Lung (tissue), 11 donors: ENCODE measurements at regions not wholly inside any gene's neighbourhood (a gene's known extent, or its start where the extent isn't known, plus 50 kb on each side); places are given as distances from the start of the nearest gene placed in this dataset.

Experiments
- ATAC-seq: fragments of 200-7000 bp; cut with Tn5 transposase; one replicate; pipeline ENCODE4 v1.9.1; 2020; ENCODE audit warnings: moderate number of reproducible peaks; ENCODE audit not compliant: insufficient read depth, low FRiP score
- DNase-seq, 3 donors: peaks; one replicate each; pipeline ENCODE4 v3.0.0-alpha.2; 2013 to 2017
- H3K27ac ChIP-seq, 2 donors: one replicate each; pipeline ENCODE4 v1.5.1; 2013; ENCODE audit warnings: mild to moderate bottlenecking in 2 of 2, moderate library complexity in 2 of 2, control low read depth in 1 of 2, inconsistent platforms in 1 of 2, low read depth in 1 of 2, low read length in 1 of 2
- H3K27me3 ChIP-seq, 3 donors: one replicate each; pipeline ENCODE4 v1.5.1; 2013; ENCODE audit warnings: low read length in 2 of 3; ENCODE audit not compliant: control insufficient read depth in 3 of 3, insufficient read depth in 3 of 3
- H3K36me3 ChIP-seq, 4 donors: one replicate each; pipeline ENCODE4 v1.5.1; 2013; ENCODE audit warnings: low read length in 4 of 4, mild to moderate bottlenecking in 1 of 4, moderate library complexity in 1 of 4; ENCODE audit not compliant: control insufficient read depth in 4 of 4, insufficient read depth in 4 of 4
- H3K4me1 ChIP-seq, 5 donors: one replicate each; pipeline ENCODE4 v1.5.1; 2013; ENCODE audit warnings: low read length in 5 of 5, mild to moderate bottlenecking in 2 of 5, moderate library complexity in 1 of 5; ENCODE audit not compliant: control insufficient read depth in 5 of 5, insufficient read depth in 5 of 5
- H3K4me3 ChIP-seq: one replicate; pipeline ENCODE4 v1.5.1; 2013; ENCODE audit warnings: mild to moderate bottlenecking, control low read depth, moderate library complexity
- H3K9ac ChIP-seq, 2 donors: one replicate each; pipeline ENCODE4 v1.5.1; 2013; ENCODE audit warnings: low read length in 2 of 2, control low read depth in 1 of 2; ENCODE audit not compliant: insufficient read depth in 1 of 2
- H3K9me3 ChIP-seq, 4 donors: one replicate each; pipeline ENCODE4 v1.5.1; 2013; ENCODE audit warnings: low read length in 3 of 4, mild to moderate bottlenecking in 1 of 4, moderate library complexity in 1 of 4; ENCODE audit not compliant: control insufficient read depth in 4 of 4, insufficient read depth in 3 of 4
- WGBS, 2 donors: extraction: QIAGEN DNeasy Blood & Tissue Kit; methylation state at CpG; one replicate each; pipeline ENCODE4 v1.1.7; 2013; 5-methylcytosine and 5-hydroxymethylcytosine counted together
- TF ChIP-seq, protein P1 (sequence below): IDR thresholded peaks from 2 replicates; pipeline ENCODE4 v1.5.1; 2012; ENCODE audit warnings: mild to moderate bottlenecking; ENCODE audit errors: control extremely low read depth, extremely low read depth
- donor health status: control.
- donor health status: control.
- donor health status: Bipolar disorder and iron deficiency.
- donor health status: healthy.
- donor health status: DM: yes; HTN: yes; CAD: no.

DNA sequence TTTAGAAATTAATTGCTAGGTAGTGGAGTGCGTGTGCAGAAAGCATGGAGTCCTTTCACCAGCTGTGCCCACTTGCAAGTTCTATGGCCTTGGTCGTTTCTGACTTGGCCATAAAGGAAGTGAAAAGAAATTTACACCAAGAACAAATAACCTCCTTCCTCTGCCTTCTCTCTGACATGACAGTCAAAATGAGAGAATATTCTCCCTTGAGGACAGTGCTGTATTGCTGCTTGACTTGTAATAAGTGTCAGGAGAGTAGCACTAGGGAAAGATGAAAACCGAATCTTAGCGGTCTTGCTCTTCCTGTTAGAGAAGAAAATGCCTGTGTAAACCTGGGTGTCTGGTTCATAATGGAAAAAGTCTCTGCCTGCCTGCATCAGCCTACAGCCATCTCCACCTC, 333.1 kb upstream of the RAG2 start:
- DNase-seq (no peak), ATAC-seq (no peak)
- WGBS, 2 donors, result 83% methylated on average over 4 of the region's 4 CpGs
- Histone ChIP-seq H3K27ac (no peak overlapping the region), H3K4me3 (no peak overlapping the region), H3K27me3 (no peaks in the 10 kb centered on the region), H3K9me3 (peaks cover 0 to 4% (median 0%) of the 10 kb centered on the region in 4 donors), H3K36me3 (no peaks in the 10 kb centered on the region), H3K9ac (no peak overlapping the region), H3K4me1 (no peaks in the 10 kb centered on the region)
- TF ChIP-seq, protein P1, sequence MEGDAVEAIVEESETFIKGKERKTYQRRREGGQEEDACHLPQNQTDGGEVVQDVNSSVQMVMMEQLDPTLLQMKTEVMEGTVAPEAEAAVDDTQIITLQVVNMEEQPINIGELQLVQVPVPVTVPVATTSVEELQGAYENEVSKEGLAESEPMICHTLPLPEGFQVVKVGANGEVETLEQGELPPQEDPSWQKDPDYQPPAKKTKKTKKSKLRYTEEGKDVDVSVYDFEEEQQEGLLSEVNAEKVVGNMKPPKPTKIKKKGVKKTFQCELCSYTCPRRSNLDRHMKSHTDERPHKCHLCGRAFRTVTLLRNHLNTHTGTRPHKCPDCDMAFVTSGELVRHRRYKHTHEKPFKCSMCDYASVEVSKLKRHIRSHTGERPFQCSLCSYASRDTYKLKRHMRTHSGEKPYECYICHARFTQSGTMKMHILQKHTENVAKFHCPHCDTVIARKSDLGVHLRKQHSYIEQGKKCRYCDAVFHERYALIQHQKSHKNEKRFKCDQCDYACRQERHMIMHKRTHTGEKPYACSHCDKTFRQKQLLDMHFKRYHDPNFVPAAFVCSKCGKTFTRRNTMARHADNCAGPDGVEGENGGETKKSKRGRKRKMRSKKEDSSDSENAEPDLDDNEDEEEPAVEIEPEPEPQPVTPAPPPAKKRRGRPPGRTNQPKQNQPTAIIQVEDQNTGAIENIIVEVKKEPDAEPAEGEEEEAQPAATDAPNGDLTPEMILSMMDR, result no peak

DNA sequence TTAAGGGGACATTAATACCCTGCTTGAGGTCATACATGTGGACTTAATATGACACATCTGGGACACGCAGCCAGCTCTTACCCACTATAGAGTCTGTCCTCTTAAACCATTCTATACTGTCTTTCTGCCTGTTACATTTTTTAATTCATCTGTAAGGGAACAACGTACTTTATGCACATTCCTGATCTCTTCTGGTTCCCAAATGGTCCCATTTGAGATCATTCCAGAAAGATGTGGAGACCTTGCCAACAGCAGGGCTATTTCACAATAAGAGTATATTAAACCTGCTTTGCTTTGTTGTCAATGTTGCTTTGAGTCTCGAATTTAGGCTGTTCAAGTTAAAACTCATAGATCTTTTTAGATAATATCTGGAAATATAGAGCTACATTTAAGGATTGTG, 332.2 kb upstream of the RAG2 start:
- DNase-seq (no peak), ATAC-seq (no peak)
- no peak overlapping the region for H3K27ac ChIP-seq
- H3K4me1 ChIP-seq, result no peaks in the 10 kb centered on the region
- H3K27me3 ChIP-seq, result no peaks in the 10 kb centered on the region
- WGBS, 2 donors, result 73 to 76% methylated on average over 3 of the region's 3 CpGs
- H3K9ac ChIP-seq, result no peak overlapping the region
- peaks cover 0 to 4% (median 0%) of the 10 kb centered on the region in 4 donors for H3K9me3 ChIP-seq
- H3K4me3 ChIP-seq, result no peak overlapping the region
- TF ChIP-seq, protein P1, result no peak
- no peaks in the 10 kb centered on the region for H3K36me3 ChIP-seq

DNA sequence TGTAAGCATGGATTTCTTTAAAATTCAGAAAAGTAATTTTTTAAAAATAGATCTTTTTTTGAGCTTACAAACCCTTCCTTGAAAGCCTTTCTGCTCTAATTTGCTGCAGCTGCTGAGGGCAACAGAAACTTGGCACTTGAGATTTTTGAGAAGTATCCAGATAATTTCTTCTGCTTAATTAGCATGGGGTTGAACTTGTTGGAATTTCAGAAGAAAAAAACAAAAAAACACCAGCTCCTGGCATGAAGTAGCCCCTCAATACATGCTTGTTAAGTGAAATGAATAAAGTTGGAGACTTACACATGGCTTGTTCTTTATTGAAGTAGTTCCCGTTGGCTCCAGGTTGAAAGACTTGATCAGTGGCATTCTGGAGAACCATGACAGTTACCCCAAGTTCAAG, 331.4 kb upstream of the RAG2 start:
- no peaks in the 10 kb centered on the region for H3K4me1 ChIP-seq
- H3K27ac ChIP-seq, result no peak overlapping the region
- no peak overlapping the region for H3K9ac ChIP-seq
- 79 to 90% methylated on average over 1 of the region's 1 CpG for WGBS, 2 donors
- H3K36me3 ChIP-seq, result no peaks in the 10 kb centered on the region
- no peak overlapping the region for H3K4me3 ChIP-seq
- DNase-seq (no peak), ATAC-seq (no peak)
- H3K9me3 ChIP-seq, result peaks cover 0 to 4% (median 0%) of the 10 kb centered on the region in 4 donors
- TF ChIP-seq, protein P1, result no peak
- no peaks in the 10 kb centered on the region for H3K27me3 ChIP-seq

DNA sequence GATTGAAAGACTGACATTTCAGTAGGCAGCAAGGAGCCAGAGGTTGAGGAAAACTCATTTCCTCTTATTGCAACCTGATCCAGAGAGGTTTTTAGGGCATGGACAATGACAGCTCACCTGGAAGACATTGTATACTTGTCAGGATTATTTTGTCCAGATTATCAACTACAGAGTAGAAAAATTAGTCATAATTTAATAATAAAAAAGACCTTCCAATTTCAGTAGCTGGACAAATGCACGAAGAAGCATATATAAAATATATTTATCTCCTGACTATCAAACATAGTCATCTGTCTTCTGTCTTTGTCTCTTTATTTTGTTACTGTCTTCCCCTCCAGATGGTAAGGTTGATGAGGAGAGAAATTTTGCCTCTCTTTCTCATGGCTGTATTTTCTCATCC, 330.6 kb upstream of the RAG2 start:
- H3K4me1 ChIP-seq, result no peaks in the 10 kb centered on the region
- H3K27me3 ChIP-seq, result no peaks in the 10 kb centered on the region
- H3K9me3 ChIP-seq, result peaks cover 0 to 4% (median under 1%) of the 10 kb centered on the region in 4 donors
- TF ChIP-seq, protein P1, result no peak
- ATAC-seq (no peak), DNase-seq (no peak)
- H3K4me3 ChIP-seq, result no peak overlapping the region
- WGBS, 2 donors, result 39% methylated on average over 1 of the region's 1 CpG
- H3K9ac ChIP-seq, result no peak overlapping the region
- no peak overlapping the region for H3K27ac ChIP-seq
- no peaks in the 10 kb centered on the region for H3K36me3 ChIP-seq
